ENCODE measurements at regions not wholly inside any gene's neighbourhood (a gene's known extent, or its start where the extent isn't known, plus 50 kb on each side); places are given as distances from the start of the nearest gene placed in this dataset.

DNA sequence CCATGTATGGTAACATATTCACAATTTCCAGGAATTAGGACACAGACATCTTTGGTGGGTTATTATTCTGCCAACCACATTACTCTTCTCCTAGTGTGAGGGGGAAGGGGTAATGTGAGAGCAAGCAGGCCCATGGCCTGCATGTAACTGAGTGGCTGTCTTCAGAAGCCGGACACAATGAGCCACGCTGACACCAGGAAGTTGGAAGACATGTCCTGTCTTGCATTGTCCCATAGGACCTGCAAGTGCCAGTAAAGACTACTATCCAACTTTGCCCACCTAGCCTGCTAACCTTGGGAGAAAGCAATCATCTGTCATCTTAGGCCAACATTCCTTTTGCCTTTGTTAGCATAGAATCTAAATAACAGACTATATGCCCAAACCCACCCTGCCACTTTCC, 86.2 kb upstream of the SH3BP4 start:
- no peak for TF ChIP-seq POLR2AphosphoS5 (IDR thresholded peaks at IDR 0.05; ENCODE audit: low read depth, low read length)
- no peak for TF ChIP-seq PAX5 (IDR thresholded peaks at IDR 0.05; ENCODE audit: insufficient read depth, low read length, severe bottlenecking)
- no peak for TF ChIP-seq POLR2A (IDR thresholded peaks at IDR 0.05; ENCODE audit: low read depth, low read length)
- no peak for TF ChIP-seq TAF1 (IDR thresholded peaks at IDR 0.05; ENCODE audit: low read depth, low read length)
- no peak for TF ChIP-seq POU2F2 (IDR thresholded peaks at IDR 0.05; ENCODE audit: low read depth, low read length)
- TF ChIP-seq SPI1 (IDR thresholded peaks at IDR 0.05; ENCODE audit: low read depth, low read length), result no peak

Data from GM12891 (cell line).